Fibroblast of the aortic adventitia (primary cell): ENCODE measurements at regions not wholly inside any gene's neighbourhood (a gene's known extent, or its start where the extent isn't known, plus 50 kb on each side); places are given as distances from the start of the nearest gene placed in this dataset.

Experiments
- DNase-seq: peaks from one replicate; pipeline ENCODE4 v3.0.0-alpha.2; 2010; ENCODE audit warnings: low read depth
- H3K4me3 ChIP-seq: 2 replicates; pipeline ENCODE4 v1.5.1; 2011; ENCODE audit warnings: low read depth, mild to moderate bottlenecking, control low read depth, low read length, moderate library complexity
- TF ChIP-seq, protein P1 (sequence below): IDR thresholded peaks from 2 replicates; pipeline ENCODE4 v1.5.1; 2011; ENCODE audit warnings: mild to moderate bottlenecking, low read length, control low read depth, inconsistent platforms; ENCODE audit not compliant: insufficient read depth

DNA sequence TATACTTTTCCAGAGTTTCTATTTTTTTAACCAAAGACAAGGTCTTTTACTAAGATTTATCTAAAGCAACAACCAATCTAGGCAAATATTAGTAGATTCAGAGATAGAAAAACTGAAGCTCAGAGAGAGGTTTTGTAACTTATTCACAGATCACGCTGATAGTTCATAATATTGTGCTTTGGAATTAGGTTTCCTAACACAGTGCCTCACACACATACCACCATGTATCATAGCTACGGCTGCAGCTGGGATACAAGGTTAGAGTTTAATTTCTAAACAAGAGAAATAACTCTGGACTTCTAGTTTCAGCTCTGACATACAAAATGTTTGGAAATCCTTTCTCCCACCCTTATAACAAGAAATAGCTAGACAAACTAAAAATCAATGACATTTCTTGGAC, 565.7 kb downstream of the PYDC2 start:
- no peak overlapping the region for H3K4me3 ChIP-seq
- TF ChIP-seq, protein P1, sequence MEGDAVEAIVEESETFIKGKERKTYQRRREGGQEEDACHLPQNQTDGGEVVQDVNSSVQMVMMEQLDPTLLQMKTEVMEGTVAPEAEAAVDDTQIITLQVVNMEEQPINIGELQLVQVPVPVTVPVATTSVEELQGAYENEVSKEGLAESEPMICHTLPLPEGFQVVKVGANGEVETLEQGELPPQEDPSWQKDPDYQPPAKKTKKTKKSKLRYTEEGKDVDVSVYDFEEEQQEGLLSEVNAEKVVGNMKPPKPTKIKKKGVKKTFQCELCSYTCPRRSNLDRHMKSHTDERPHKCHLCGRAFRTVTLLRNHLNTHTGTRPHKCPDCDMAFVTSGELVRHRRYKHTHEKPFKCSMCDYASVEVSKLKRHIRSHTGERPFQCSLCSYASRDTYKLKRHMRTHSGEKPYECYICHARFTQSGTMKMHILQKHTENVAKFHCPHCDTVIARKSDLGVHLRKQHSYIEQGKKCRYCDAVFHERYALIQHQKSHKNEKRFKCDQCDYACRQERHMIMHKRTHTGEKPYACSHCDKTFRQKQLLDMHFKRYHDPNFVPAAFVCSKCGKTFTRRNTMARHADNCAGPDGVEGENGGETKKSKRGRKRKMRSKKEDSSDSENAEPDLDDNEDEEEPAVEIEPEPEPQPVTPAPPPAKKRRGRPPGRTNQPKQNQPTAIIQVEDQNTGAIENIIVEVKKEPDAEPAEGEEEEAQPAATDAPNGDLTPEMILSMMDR, result no peak

DNA sequence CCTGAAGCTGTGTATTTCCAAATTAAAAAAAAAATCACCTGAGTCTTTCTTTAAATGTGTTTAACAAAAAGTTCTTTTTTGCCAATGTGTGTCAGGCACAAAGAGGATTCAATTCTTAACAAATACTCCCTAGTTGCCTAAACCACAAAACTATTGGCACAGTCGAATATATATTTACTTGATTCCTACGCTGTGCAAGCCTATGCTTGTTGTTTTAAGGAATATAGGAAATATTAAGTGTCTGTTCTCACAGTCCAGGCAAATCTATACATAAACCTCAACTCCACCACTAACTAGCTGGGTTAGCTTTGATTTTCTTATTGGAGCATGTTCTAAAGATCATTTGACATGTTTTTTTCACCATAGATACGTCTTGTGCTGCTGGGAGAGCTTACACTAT, 571.0 kb downstream of the PYDC2 start:
- no peak for DNase-seq
- TF ChIP-seq, protein P1, result no peak
- no peak overlapping the region for H3K4me3 ChIP-seq

More for the DNA sequence above, 565.7 kb downstream of the PYDC2 start:
- DNase-seq, result no peak

DNA sequence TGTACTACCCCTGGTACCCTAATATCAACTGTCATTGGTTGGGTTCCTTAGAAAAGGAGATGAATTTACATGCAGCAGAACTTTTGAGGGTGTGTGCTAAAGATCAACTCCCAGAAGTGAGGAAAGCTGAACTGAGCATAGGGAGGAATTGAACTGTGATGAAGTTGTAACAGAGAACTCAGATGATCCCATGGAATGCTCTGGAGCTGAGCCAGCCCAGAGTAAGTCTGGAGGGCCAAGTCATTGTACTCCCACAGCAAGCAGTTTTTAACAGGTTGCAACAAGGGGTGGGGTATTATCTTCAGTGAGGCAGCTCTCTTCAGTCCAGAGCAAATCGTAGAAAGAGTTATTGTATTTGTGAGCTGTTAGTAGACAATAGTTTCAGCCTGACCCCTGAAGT, 572.3 kb downstream of the PYDC2 start:
- no peak for DNase-seq

DNA sequence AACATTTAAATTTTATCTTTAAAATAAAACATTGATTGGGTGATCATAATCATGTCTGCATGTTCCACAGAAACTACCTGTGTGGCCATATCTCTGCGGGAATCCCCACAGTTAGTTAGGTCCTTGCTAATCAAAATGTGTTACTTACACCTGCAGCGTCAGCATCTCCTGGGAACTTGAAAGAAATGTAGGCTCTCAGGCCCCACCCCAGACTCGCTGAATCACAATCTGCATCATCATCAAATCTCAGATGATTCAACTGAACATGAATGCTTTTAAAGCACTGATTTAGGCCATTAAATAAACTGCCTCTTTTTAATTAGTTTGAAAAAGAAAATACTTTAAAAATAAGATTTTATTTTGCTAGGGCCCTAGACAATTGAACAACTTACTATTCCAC, 577.8 kb downstream of the PYDC2 start:
- no peak overlapping the region for H3K4me3 ChIP-seq
- DNase-seq, result no peak
- TF ChIP-seq, protein P1, result no peak

More for the DNA sequence above, 572.3 kb downstream of the PYDC2 start:
- TF ChIP-seq, protein P1, result no peak
- no peak overlapping the region for H3K4me3 ChIP-seq

DNA sequence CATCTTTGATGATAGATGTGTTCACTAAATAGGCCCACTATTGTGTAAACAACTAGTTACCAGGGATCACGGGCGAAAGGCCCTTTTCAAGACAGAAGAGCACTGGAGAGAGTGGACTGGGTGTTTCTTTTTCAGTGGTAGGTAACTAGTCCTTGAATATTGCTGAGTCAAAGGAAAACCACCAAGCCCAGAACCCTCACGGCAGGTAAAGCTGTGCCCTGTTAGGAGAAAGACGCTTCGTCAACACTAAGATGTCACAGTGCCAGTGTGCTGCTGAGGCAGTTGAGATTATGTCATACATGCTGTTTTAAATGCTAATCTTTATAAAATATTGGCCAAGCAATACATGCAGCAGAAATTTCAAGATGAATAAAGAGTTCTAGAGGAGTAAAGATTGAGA, 578.6 kb downstream of the PYDC2 start:
- no peak overlapping the region for H3K4me3 ChIP-seq
- DNase-seq, result no peak
- TF ChIP-seq, protein P1, result no peak

DNA sequence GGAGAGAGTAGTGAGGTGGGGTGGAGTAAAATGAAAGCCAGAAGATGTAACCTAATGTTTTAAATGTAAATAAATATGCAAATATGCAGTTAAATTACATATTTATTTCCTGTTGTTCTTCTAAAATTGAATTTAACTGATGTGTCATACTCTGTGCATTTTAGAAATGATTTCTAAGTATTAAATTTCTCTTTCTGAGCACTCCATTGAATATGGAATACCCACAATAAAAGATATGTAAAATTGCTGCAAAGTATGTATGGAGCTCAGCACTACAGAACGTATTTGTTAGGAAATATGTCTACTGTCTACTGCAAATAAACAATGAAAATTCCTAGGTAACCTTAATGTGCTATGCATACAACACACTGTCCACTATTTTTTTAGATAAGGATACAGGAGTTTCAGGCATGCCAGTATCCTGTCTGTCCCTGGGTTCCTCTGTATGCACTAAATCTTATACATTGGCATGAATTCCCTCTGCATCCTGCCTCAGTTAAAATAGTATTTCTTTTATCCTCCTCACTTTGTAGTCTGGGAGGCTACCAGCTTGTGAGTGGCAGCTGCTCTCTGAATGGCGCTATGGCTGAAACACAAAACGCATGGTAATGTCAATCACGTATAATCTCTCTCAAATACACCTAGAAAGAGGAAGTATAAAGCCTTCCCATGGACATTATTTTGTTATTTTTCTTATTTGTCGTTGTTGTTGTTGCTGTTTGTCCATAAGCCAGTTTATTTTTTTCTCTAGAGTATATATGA, 579.5 kb downstream of the PYDC2 start:
- TF ChIP-seq, protein P1, result no peak
- H3K4me3 ChIP-seq, result no peak overlapping the region
- DNase-seq, result no peak

DNA sequence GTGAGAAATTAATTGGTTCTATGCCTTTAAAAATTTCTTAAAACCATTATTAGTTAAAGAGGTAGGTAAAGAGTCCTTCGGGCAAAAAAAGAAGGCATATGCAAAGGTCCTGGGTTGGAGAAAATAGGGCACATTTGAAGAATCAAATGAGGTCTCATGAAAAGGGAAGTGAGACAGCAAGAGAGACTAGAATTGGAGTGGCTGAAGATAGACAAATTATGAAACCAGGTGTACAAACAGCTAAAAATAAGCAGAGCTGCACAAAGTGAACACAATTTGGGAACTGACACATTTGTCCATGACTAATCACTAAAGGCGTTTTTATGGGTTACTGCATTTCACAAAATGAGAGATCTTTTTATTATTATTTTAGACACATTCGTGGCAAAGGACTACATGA, 581.2 kb downstream of the PYDC2 start:
- no peak for DNase-seq
- TF ChIP-seq, protein P1, result no peak
- H3K4me3 ChIP-seq, result no peak overlapping the region
